ENCODE measurements at regions not wholly inside any gene's neighbourhood (a gene's known extent, or its start where the extent isn't known, plus 50 kb on each side); places are given as distances from the start of the nearest gene placed in this dataset.

DNA sequence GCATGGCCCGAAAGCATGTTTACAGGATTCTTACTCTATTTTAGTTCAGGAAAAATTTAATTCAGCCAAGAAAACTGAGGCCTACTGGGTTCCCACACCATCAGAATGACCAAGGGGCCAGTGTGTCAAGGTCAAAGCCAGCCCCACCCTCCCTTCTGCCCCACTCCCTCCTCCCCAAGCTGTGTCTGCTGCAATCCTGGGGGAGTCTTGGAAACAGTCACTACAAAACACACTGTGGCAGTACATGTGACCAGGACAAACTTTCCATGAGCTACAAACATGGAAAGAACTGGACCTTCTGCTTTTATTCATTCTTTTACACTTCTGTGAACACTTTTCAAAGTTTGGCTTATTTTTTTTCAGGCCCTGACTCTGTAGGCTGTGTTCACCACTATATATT lies 1228.8 kb upstream of the TMEM132C start:
- TF ChIP-seq POLR2A (IDR thresholded peaks at IDR 0.05; ENCODE audit: extremely low read depth, insufficient read length) (no peak), MYC (IDR thresholded peaks at IDR 0.05; ENCODE audit: low read depth, low read length) (no peak), CTCF (IDR thresholded peaks at IDR 0.05; ENCODE audit: low read depth, low read length) (no peak)
- TF ChIP-seq, protein P1, sequence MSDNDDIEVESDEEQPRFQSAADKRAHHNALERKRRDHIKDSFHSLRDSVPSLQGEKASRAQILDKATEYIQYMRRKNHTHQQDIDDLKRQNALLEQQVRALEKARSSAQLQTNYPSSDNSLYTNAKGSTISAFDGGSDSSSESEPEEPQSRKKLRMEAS (IDR thresholded peaks at IDR 0.05; ENCODE audit: low read depth, low read length), result no peak
- no peak for DNase-seq (ENCODE audit: low read depth)
- no peak overlapping the region for H3K4me3 ChIP-seq (ENCODE audit: low read depth, low read length)

DNA sequence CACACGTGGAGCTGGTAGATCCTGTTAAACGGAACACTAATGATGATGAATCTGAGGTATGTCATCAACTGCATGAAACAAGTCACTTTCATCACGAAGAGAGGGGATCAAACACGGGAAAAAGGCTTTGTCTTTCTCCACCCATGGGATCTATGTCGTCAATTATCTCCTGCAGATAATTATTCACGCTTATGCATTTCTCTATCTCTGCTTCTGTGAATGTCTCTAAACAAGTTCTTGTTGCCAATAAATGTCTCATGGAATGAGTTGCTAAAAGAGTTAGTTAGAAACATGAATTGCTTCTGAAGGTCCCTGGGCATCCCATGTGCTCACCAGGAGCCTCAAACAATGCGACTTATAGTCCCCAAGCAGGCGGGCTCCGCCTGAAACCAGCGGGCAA lies 1228.2 kb upstream of the TMEM132C start:
- TF ChIP-seq POLR2A (IDR thresholded peaks at IDR 0.05; ENCODE audit: extremely low read depth, insufficient read length) (no peak), CTCF (IDR thresholded peaks at IDR 0.05; ENCODE audit: low read depth, low read length) (no peak), MYC (IDR thresholded peaks at IDR 0.05; ENCODE audit: low read depth, low read length) (no peak)
- TF ChIP-seq, protein P1 (IDR thresholded peaks at IDR 0.05; ENCODE audit: low read depth, low read length), result no peak
- no peak overlapping the region for H3K4me3 ChIP-seq (ENCODE audit: low read depth, low read length)
- DNase-seq (ENCODE audit: low read depth), result no peak

GRCh38 chr12:127041985-127042625 lies 1224.9 kb upstream of the TMEM132C start:
- TF ChIP-seq POLR2A (IDR thresholded peaks at IDR 0.05; ENCODE audit: extremely low read depth, insufficient read length), result no peak
- TF ChIP-seq, protein P1 (IDR thresholded peaks at IDR 0.05; ENCODE audit: low read depth, low read length), result no peak
- no peak for TF ChIP-seq CTCF (IDR thresholded peaks at IDR 0.05; ENCODE audit: low read depth, low read length)
- TF ChIP-seq MYC (IDR thresholded peaks at IDR 0.05; ENCODE audit: low read depth, low read length), result no peak
- DNase-seq (ENCODE audit: low read depth), result peak; percentile 69
- H3K4me3 ChIP-seq (ENCODE audit: low read depth, low read length), result no peak overlapping the region

GRCh38 chr12:127043731-127044130 lies 1223.2 kb upstream of the TMEM132C start:
- TF ChIP-seq MYC (IDR thresholded peaks at IDR 0.05; ENCODE audit: low read depth, low read length) (no peak), CTCF (IDR thresholded peaks at IDR 0.05; ENCODE audit: low read depth, low read length) (no peak), POLR2A (IDR thresholded peaks at IDR 0.05; ENCODE audit: extremely low read depth, insufficient read length) (no peak)
- TF ChIP-seq, protein P1 (IDR thresholded peaks at IDR 0.05; ENCODE audit: low read depth, low read length), result no peak
- no peak for DNase-seq (ENCODE audit: low read depth)
- no peak overlapping the region for H3K4me3 ChIP-seq (ENCODE audit: low read depth, low read length)

DNA sequence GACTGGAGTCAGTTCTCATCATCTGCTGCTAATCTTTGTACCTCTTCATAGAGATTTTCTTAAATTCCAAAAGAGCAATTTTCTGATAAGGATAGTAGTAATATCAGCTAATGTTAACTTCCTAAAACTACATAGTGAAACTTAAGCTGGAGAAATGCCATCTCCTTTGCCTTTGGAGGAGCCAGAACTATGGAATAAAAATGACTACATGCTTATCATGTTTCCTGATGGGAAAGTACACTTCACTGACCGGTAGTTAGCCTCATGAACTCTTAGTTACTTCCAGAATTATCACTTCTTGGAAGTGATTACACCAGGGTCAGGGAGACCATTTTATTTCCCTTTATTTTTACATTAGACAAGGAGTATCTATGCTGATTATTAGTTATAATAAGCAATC lies 1222.1 kb upstream of the TMEM132C start:
- H3K4me3 ChIP-seq (ENCODE audit: low read depth, low read length), result no peak overlapping the region
- TF ChIP-seq CTCF (IDR thresholded peaks at IDR 0.05; ENCODE audit: low read depth, low read length) (no peak), MYC (IDR thresholded peaks at IDR 0.05; ENCODE audit: low read depth, low read length) (no peak), POLR2A (IDR thresholded peaks at IDR 0.05; ENCODE audit: extremely low read depth, insufficient read length) (no peak)
- TF ChIP-seq, protein P1 (IDR thresholded peaks at IDR 0.05; ENCODE audit: low read depth, low read length), result no peak
- DNase-seq (ENCODE audit: low read depth), result no peak
